IPS-18a (cell line): ENCODE measurements at regions not wholly inside any gene's neighbourhood (a gene's known extent, or its start where the extent isn't known, plus 50 kb on each side); places are given as distances from the start of the nearest gene placed in this dataset.

Experiments
- H3K27ac ChIP-seq: one replicate; pipeline ENCODE4 v1.5.1; 2013; ENCODE audit warnings: low read length
- H3K27me3 ChIP-seq: one replicate; pipeline ENCODE4 v1.6.1; 2013; ENCODE audit warnings: mild to moderate bottlenecking, low read length; ENCODE audit not compliant: control insufficient read depth, insufficient read depth
- H3K36me3 ChIP-seq: one replicate; pipeline ENCODE4 v1.6.1; 2013; ENCODE audit warnings: low read depth, low read length; ENCODE audit not compliant: control insufficient read depth
- H3K4me1 ChIP-seq: one replicate; pipeline ENCODE4 v1.6.1; 2013; ENCODE audit warnings: low read depth, low read length; ENCODE audit not compliant: control insufficient read depth
- H3K4me3 ChIP-seq: one replicate; pipeline ENCODE4 v1.5.1; 2013; ENCODE audit warnings: low read length
- H3K9ac ChIP-seq: one replicate; pipeline ENCODE4 v1.6.1; 2013; ENCODE audit warnings: mild to moderate bottlenecking, low read length, moderate library complexity
- H3K9me3 ChIP-seq: one replicate; pipeline ENCODE4 v1.6.1; 2013; ENCODE audit warnings: low read depth, low read length; ENCODE audit not compliant: control insufficient read depth

- Histone ChIP-seq H3K9ac (no peak overlapping the region), H3K9me3 (no peaks in the 10 kb centered on the region), H3K27ac (no peak overlapping the region), H3K4me3 (no peak overlapping the region), H3K27me3 (no peaks in the 10 kb centered on the region), H3K36me3 (no peaks in the 10 kb centered on the region), H3K4me1 (no peaks in the 10 kb centered on the region)
Measured at GRCh38 chr16:55248494-55248893, 75.5 kb upstream of the IRX6 start.

- no peaks in the 10 kb centered on the region for H3K9me3 ChIP-seq
- no peak overlapping the region for H3K4me3 ChIP-seq
- no peak overlapping the region for H3K27ac ChIP-seq
- H3K27me3 ChIP-seq: no peaks in the 10 kb centered on the region
- H3K4me1 ChIP-seq: no peaks in the 10 kb centered on the region
- H3K9ac ChIP-seq: no peak overlapping the region
- no peaks in the 10 kb centered on the region for H3K36me3 ChIP-seq
Measured at GRCh38 chr16:55249361-55249760, 74.6 kb upstream of the IRX6 start.

- no peaks in the 10 kb centered on the region for H3K27me3 ChIP-seq
- no peaks in the 10 kb centered on the region for H3K4me1 ChIP-seq
- no peak overlapping the region for H3K4me3 ChIP-seq
- H3K36me3 ChIP-seq: no peaks in the 10 kb centered on the region
- H3K9ac ChIP-seq: no peak overlapping the region
- H3K27ac ChIP-seq: no peak overlapping the region
- no peaks in the 10 kb centered on the region for H3K9me3 ChIP-seq
Measured at GRCh38 chr16:55249936-55250335, 74.1 kb upstream of the IRX6 start.

GRCh38 chr16:55250701-55251100 is 73.3 kb upstream of the IRX6 start:
- no peaks in the 10 kb centered on the region for H3K36me3 ChIP-seq
- H3K27me3 ChIP-seq: no peaks in the 10 kb centered on the region
- no peaks in the 10 kb centered on the region for H3K4me1 ChIP-seq
- no peak overlapping the region for H3K9ac ChIP-seq
- H3K4me3 ChIP-seq: no peak overlapping the region
- H3K27ac ChIP-seq: no peak overlapping the region
- no peaks in the 10 kb centered on the region for H3K9me3 ChIP-seq

- Histone ChIP-seq H3K4me1 (no peaks in the 10 kb centered on the region), H3K27me3 (no peaks in the 10 kb centered on the region), H3K36me3 (no peaks in the 10 kb centered on the region), H3K27ac (no peak overlapping the region), H3K9me3 (no peaks in the 10 kb centered on the region), H3K4me3 (no peak overlapping the region), H3K9ac (no peak overlapping the region)
Measured at GRCh38 chr16:55251151-55251550, 72.9 kb upstream of the IRX6 start.

GRCh38 chr16:55252577-55252976 is 71.4 kb upstream of the IRX6 start:
- H3K36me3 ChIP-seq: no peaks in the 10 kb centered on the region
- H3K9me3 ChIP-seq: no peaks in the 10 kb centered on the region
- no peak overlapping the region for H3K27ac ChIP-seq
- H3K4me3 ChIP-seq: no peak overlapping the region
- no peak overlapping the region for H3K9ac ChIP-seq
- H3K27me3 ChIP-seq: no peaks in the 10 kb centered on the region
- no peaks in the 10 kb centered on the region for H3K4me1 ChIP-seq

GRCh38 chr16:55253987-55254386 is 70.0 kb upstream of the IRX6 start:
- no peaks in the 10 kb centered on the region for H3K9me3 ChIP-seq
- no peaks in the 10 kb centered on the region for H3K36me3 ChIP-seq
- H3K27ac ChIP-seq: no peak overlapping the region
- no peaks in the 10 kb centered on the region for H3K4me1 ChIP-seq
- H3K9ac ChIP-seq: no peak overlapping the region
- no peaks in the 10 kb centered on the region for H3K27me3 ChIP-seq
- H3K4me3 ChIP-seq: no peak overlapping the region

- Histone ChIP-seq H3K9me3 (no peaks in the 10 kb centered on the region), H3K27me3 (no peaks in the 10 kb centered on the region), H3K9ac (no peak overlapping the region), H3K27ac (no peak overlapping the region), H3K36me3 (no peaks in the 10 kb centered on the region), H3K4me1 (no peaks in the 10 kb centered on the region), H3K4me3 (no peak overlapping the region)
Measured at GRCh38 chr16:55255733-55256282, 68.2 kb upstream of the IRX6 start.

GRCh38 chr16:55256412-55257016 is 67.5 kb upstream of the IRX6 start:
- Histone ChIP-seq H3K36me3 (no peaks in the 10 kb centered on the region), H3K27ac (no peak overlapping the region), H3K4me3 (no peak overlapping the region), H3K9ac (no peak overlapping the region), H3K4me1 (no peaks in the 10 kb centered on the region), H3K27me3 (no peaks in the 10 kb centered on the region), H3K9me3 (no peaks in the 10 kb centered on the region)

- no peak overlapping the region for H3K9ac ChIP-seq
- no peaks in the 10 kb centered on the region for H3K27me3 ChIP-seq
- no peak overlapping the region for H3K27ac ChIP-seq
- no peaks in the 10 kb centered on the region for H3K9me3 ChIP-seq
- no peaks in the 10 kb centered on the region for H3K36me3 ChIP-seq
- H3K4me1 ChIP-seq: no peaks in the 10 kb centered on the region
- no peak overlapping the region for H3K4me3 ChIP-seq
Measured at GRCh38 chr16:55257966-55258613, 65.9 kb upstream of the IRX6 start.

GRCh38 chr16:55261301-55261700 is 62.7 kb upstream of the IRX6 start:
- H3K36me3 ChIP-seq: no peaks in the 10 kb centered on the region

More at GRCh38 chr16:55261301-55261700, 62.7 kb upstream of the IRX6 start:
- no peaks in the 10 kb centered on the region for H3K9me3 ChIP-seq
- H3K4me3 ChIP-seq: no peak overlapping the region
- no peaks in the 10 kb centered on the region for H3K4me1 ChIP-seq
- H3K27ac ChIP-seq: no peak overlapping the region
- H3K27me3 ChIP-seq: no peaks in the 10 kb centered on the region
- H3K9ac ChIP-seq: no peak overlapping the region
